Activated CD4-positive, alpha-beta T cell treated with anti-CD3 and anti-CD28 coated beads for 24 hours (primary cell): ENCODE measurements at regions not wholly inside any gene's neighbourhood (a gene's known extent, or its start where the extent isn't known, plus 50 kb on each side); places are given as distances from the start of the nearest gene placed in this dataset.
"Not testable (repeated sequence)": the region's sequence is repeated elsewhere in the genome, so short reads cannot be mapped to it uniquely, and the experiment has no call there.

Source experiments
- DNase-seq, 2 donors: peaks; one replicate each; pipeline ENCODE4 v3.0.0-alpha.2; 2020; ENCODE audit warnings: low read depth in 2 of 2

DNA sequence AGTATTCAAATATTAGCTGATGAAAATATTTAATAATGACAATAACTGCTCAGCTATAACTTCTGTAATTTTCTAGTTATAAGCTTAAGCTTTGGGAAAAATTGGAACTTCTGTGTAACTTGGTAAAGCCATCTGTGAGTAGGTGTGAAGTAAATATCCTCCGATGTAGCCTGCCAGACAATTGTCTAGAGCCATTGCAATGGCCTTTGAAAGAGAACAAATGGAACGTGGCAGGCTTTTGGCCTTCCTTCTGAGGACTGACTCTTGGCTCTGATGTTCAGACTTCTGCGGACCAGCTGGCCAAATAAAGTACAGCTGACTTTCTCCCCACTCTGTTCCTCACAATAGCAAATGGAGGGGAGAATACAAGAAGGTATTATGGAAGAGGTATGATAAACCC lies 203.4 kb upstream of the NMUR2 start:
- DNase-seq: no peak

DNA sequence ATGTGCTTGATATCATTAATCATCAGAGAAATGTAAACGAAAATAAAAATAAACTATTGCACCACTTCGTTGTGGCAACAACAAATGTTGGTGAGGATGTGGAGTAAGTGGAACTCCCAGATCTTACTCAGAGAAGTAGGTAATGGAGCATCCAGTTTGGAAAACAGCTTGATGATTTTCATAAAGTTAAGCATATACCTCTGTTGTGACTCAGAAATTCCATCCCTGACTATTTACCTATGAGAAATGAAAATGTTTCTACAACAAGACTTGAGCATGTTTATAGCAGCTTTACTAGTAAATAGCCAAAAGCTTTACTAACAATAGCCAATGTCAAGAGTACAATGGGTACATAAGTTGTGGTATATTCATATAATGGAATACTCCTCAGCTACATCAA lies 214.7 kb upstream of the NMUR2 start:
- DNase-seq: no peak

DNA sequence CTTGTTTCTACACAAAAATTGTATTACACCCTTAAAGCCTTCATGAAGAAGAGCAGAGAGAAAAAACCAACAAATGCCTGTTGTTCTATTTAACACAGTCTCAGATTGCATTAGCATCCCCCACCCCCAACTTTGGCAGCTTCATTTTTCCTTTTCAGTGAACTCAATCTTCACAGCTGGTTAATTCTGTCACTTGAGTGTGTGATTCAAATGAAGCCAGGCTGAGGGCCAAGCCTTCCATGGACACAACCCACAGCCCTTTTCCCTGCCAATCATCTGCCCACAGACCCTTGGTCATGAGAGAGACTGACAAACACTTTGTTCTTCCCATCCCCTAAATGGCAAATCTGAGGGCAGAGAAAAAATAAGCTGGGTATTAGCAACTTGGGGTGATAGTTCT lies 217.5 kb upstream of the NMUR2 start:
- no peak for DNase-seq

DNA sequence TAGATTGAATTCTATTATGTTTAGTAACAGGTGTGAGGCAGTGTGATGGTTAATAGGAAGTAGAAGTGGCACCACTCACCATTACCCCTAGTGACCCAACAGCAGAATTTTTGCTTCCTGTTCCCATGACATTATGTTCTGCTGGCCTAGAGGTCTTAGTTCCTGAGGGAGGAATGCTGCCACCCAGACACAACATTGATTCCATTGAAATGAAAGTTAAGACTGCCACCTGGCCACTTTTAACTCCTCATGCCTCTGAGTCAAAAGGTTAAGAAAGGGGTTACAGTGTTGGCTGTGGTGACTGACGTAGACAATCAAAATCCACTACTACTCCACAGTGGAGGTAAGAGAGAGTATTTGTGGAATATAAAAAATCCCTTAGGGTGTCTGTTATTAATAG lies 218.9 kb upstream of the NMUR2 start:
- no peak for DNase-seq

DNA sequence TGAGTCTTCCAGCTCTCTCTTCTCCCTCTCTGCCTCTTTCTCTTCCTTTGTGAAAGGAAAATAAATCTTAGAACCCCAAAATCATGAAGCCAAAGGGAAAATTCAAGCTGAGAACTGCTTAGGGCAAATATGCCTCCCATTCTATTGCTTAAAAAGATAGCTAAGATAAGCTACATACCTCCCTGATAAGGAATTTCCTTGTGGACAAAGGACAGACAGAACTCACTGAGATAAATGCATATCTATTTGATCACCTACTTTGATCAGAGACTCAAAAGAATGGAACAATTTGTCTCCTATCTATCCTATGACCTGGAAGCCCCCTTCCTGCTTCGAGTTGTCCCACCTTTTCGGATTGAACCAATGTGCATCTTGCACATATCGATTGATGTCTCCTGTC lies 220.6 kb upstream of the NMUR2 start:
- no peak for DNase-seq

DNA sequence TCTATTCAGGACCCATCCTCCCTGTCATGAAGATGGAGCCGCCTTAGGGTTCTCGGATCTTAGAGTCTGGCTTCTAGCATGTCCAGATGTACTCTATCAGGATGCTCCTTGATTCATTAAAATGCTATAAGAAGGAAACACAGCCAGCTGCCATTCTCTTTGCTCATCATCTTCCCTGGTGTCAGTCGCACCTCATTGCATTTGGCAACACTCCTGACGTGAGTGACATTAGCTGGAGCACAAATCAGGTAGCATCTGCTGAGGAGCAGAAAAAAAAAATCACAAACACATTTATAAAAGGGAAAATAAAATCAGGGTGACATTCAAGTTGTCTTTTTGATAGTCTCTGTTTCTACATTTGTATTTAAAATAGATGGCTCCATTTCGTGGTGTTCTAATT lies 226.1 kb upstream of the NMUR2 start:
- DNase-seq: no peak

DNA sequence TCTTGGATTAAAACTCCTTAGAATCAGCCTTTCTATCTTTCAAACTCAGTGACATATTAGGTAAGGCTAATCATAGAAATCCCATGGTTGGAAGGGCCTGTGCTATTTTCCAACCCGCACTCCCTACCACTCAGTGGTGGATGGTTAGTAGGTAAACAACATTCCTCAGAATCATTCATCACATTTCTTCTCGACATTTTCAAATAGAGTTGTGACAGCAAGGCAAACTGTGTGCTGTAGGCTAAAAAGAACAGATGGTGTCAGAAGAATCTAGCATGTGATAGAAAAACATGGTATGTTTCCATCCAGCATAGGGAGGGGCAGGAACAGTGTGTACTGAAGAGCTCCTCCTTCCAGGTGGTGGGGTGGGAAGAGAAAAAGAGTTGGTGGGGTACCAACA lies 227.3 kb upstream of the NMUR2 start:
- DNase-seq: no peak

DNA sequence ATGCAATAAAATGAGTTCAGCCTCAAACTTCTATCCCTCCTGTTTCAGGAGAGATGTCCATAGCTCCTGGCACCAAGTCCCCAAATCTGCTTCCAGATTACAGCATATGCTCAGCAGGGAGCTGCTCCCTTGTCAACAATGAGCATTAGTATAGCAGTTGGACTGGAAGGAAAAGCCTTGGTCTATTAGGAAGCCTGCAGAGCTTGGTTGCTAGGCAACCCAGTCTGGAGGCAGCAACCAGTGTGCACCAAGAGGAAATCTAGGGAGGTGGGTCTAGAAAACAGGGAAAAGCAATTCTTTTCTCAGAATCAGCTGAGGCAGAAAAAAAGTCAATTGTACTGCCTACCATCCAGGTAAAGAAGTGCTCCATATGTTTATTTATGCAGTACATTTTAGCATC lies 229.5 kb upstream of the NMUR2 start:
- DNase-seq: no peak

DNA sequence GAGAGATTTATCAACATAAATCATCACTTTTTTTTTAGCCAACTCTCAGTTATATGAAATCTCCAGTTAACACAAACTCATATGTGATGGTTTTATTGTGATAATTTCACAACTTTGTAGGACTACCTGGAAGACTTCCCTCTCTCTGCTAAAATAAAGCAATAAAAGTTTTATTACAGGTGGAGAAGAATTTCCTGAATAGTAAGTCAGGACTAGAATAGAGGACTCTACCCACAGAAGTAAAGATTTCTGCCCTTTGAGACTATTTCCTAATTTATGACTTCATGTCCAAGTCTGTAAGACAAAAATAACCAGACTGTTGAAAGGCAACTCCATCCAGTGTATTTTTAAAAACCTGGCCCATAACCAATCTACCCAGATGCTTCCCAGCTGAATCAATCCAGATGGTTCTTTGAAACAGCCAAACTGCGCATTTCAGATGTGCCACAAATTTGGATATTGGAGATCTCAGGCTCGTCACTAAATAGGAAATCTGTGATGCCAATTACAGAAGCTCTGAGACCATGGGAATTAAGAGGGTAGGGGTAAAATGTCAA lies 234.0 kb upstream of the NMUR2 start:
- DNase-seq: no peak

DNA sequence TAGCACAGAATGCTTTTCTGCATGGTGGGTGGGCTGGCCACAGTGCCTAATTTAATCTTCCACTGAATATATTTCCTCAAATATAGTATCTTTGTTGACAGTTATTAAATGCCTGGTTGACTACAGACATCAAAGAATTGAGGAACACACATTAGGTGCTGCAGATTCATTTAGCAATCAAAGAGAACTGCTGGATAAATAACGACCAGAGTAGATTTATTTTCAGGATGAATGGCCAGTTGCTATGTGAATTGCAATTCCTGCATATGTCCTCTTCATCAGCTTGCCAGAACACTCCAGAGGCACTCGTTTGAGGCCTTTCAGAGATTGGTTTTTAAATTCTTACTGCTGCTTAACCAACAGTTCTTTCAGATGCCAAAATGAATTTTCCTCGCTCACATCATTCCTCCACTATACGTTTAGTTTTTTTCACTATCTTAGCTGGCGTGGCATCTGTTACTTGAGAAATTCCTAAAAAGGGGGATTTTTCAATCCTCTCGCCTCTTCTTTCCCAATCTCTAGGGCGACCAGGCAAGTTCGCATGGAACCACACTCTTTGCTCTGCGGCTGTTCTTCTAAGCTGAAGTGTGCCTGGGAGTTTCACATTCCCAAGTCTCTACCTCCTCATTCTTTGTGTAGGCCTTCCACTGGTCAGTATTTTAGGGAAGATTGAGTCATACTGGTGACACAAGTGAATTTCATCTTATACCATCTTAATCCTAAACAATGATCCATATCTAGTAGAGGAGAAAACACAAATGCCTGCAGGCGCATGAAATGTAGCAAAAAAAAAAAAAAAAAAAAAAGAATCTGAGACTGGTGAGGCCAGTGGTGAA lies 237.1 kb upstream of the NMUR2 start:
- DNase-seq: no peak

DNA sequence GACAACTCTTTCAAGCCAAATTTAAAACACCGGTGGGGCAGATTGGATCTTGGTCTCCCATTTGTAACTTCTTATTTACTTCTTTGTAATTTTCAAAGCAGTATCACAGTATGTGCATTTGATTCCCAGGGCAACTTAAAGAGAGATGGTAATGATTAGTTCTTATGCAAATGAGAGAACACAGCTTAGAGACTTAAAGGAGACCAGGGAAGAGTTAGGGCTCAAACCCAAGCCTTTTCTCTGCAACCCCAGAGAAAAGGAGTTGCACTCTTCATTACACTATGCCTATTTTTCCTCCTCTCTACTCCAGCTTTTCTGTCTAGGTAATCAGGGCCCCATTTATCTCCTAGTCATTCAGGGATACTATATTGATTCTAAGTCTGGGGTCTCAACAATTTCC lies 237.8 kb upstream of the NMUR2 start:
- no peak for DNase-seq

DNA sequence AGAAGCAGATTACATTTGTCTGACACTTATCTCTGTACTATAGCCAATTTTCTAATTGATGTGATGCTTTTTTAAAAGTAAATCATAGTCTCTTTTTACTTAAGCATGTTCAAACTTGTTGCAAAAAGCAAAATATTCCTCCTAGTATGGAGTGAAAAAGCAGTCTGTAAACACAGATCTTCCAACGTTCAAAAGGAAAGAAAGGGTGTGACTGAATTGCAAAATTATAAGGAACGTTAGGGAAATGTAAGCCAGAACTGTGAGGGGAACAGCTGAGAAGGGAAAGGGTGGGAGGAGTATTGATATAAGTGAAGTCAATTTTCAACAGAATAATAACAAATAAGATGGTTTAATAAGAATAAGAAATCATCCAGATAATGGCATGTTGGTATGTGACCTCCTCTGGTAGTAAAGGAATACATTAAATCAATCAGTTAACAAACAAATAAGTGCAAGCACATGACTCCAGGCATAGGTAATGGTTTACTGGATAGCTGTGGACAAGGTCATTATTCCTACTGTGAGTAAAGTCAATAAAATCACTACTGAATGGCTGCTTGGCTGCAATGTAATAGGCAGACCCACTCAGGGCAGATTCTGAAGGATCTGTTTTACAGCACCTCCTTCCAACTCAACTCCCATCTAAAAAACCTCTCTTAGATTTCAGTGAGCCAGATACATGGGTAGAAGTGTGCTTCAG lies 239.1 kb upstream of the NMUR2 start:
- DNase-seq: no peak

DNA sequence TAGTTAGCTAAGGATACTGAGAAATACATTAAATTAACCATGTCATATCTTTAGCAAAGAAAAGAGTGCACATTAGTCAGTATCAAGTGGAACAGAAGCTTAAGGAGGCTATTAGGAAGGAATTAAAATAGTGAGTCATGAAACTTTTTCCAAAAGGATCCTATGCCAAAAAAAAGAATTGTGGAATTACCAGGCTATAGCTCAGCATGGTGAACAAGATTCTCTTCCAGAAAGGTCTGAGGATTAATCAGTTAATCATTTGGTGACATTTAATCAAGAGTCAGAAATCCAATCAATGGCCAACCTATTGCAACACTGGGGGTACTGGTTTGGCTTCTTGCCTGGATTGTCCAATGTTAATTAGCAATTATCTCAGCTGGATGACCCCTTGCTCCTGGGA lies 244.5 kb upstream of the NMUR2 start:
- DNase-seq: no peak

DNA sequence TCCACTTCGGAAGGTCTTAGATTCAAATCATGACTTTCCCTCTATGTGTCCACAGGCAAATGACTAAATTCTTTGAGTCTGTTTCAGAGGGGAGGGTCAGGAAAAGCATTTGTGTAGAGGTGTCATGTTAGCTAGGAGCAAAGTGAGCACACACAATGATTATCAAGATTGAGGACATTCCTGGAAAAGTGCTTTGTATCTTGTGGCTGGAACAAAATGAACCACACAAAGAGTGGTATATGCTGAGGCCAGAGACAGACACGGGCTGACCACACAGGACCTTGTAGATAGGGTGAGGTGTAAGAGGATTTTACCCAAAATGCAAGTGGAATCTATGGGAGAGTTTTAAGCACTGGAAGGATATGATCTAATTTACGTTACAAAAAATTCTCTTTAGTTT lies 245.3 kb upstream of the NMUR2 start:
- DNase-seq: no peak

DNA sequence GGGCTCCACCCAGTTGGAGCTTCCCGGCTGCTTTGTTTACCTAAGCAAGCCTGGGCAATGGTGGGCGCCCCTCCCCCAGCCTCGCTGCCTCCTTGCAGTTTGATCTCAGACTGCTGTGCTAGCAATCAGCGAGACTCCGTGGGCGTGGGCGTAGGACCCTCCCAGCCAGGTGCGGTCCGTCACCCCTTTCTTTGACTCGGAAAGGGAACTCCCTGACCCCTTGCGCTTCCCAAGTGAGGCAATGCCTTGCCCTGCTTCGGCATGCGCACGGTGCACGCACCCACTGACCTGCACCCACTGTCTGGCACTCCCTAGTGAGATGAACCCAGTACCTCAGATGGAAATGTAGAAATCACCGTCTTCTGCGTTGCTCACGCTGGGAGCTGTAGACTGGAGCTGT lies 254.4 kb upstream of the NMUR2 start:
- DNase-seq: not testable (repeated sequence)

DNA sequence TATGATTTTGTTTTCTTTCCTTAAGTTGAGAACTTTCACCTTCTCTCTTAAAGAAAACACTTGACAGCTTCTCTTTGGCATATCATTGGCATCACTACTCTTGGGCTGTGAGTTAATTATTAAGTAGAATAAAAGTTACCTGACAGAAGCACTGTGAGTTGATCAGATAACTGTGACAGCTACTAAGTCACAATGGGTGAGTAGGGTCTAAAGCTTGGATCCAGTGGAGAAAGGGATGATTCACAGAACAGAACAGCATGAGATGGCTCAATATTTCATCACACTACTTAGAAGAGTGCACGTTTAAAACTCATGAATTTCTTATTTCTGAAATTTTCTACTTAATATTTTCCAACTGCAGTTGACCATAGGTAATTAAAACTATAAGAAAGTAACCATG lies 268.5 kb upstream of the NMUR2 start:
- DNase-seq: no peak

DNA sequence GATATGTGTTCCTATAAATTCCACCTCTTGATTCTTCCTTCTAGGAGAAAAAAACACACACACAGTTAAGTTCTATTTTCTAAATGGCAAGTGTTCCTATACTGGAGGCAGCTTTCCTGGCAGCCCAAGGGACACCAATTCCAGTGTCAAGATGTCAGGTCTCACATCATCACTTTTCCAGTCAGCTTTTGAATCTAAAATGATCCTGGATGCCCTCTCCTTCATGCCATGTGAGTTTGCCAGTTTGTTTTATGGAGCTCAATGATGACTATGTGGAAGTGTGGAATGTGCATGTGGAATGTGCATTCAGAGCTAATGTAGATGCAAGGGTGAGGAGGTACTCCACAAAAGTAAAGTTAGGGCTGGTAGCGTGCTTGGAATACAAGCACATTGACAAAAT lies 269.3 kb upstream of the NMUR2 start:
- no peak for DNase-seq

DNA sequence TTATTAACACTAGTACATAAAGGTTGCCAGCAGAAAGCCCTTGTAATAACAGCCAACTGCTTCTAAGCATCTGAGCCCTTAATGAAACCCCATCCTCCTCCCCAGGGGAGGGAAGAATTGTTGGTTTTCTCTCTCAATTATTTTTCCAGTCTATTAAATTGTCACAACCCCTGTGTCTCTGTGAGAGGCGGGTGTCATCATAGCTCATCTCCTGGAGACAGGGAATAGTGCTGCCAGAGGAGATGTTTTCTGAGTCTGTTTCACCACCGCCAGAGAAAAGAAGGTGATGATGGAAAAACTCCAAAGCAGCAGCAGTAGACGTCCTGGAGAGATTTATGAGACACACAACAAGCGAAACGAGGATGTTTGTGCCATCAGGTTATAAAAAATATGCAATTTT lies 271.1 kb upstream of the NMUR2 start:
- DNase-seq: no peak

DNA sequence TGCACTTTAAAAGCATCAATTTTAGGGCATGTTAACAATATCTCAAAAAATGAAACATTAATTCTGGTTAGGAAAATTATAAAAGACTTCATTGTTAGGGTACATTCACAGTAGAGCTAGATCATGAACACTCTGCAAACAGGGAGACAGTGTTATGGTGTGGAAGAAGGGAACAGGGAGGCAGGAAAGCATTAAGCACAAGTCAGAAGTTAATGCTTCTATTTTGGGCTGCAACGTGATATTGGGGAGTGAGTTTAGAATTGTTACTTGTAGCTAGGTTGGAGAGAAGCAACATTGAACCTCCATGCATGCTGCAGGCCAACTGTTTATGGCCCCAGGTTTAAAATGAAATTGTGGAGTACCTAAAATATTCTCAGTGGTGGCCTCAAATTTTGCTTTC lies 278.1 kb upstream of the NMUR2 start:
- no peak for DNase-seq

DNA sequence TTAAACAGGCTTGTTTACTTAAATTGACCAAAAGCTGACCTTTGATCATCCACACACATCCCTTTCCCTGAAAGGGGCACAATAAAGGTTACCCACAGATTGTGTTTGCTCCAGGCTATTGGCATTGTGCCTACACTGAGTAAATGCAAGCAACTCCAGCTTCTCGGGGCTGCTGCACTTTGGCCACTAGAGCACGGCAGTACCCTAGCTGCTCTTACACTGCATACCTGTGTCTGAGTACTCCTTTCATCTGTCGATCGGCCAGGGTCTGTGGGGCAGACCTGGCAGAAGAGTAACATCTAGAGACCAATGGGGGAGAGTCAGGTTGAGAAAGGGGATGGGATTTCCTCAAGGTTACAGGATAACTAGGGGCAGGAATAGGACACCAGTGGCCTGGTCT lies 281.9 kb upstream of the NMUR2 start:
- DNase-seq: no peak

DNA sequence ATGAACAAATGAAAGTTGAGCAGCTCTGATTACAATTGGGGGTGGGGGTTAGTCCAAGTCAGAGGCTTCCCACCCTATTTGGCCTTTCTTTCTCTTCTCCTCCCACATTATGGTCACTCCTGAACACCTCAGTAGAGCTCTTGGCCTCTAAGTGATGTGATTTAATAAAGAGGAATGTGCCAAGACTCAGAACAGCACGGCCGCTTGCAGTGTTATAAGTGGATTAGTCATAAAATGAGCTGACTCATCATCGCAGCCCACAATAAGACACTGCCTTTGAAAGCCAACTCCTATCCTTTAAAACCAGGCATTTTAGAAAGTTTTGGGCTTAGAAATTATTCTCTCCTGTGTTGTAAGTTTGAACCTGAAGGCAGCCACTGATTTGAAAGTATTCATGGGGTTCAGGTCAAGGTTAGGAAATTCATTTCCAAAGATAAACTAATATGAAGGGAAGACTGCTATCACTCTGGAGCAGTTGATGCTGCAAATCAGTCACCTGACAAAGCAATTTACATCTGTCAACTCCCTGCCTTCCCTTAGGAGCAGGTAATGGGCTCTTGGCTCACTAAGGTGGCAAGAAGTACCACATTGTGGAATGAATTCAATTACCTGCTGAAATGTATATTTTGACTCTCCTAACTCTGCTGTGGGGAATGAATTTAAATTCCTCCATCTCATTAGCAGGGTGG lies 283.6 kb upstream of the NMUR2 start:
- DNase-seq: no peak

DNA sequence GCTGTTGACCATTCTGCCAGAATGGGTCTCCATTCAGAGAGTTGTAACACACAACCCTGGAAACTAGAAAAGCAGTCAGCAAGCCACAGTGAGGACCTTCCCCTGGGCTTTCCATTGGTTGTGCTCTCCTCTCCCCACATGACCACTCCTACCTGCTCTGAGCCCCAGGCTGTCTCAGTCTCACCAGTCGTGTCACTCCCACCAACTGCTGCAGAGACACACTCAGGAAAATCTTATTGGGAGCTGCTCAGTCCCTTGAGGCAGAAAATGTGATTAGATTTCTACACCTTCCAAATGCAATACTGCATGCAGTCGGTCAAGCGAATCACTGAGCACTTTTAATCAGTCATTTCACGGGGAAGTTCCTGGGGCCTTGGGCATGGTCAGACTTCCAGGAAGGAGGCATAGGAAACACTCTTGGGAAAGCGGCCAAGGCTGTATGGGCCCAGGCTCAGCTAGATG lies 284.2 kb upstream of the NMUR2 start:
- no peak for DNase-seq

DNA sequence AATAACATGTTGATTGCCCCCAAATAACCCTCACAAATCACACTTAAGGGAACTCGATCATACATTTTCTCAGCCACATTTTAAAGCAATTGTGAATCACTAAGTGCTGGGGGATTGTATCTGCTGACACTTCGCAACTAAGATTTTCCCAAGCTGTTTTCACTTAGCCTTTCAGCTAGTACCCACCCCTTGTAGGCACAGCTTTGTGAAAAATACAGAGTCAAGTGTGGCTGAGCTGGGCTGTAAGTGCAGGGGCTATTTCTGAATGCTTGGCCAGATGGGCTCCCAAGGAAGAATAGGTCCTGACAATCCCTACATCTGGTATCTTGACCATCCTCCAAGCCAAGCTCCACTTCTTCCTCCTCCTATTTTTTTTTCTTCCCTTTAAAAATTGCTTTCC lies 289.2 kb upstream of the NMUR2 start:
- DNase-seq: no peak
